CD4-positive, alpha-beta memory T cell (primary cell): ENCODE measurements at regions not wholly inside any gene's neighbourhood (a gene's known extent, or its start where the extent isn't known, plus 50 kb on each side); places are given as distances from the start of the nearest gene placed in this dataset.

Source experiments
- CTCF ChIA-PET: fragments of 350-600 bp; sonication (Branson Sonifier 250); formaldehyde crosslinking; loops from one replicate; lab custom pipeline; 2021; ENCODE audit warnings: inconsistent platforms; ENCODE audit not compliant: partially characterized antibody; lab: Charles Lee
- POLR2A ChIA-PET: fragments of 350-600 bp; sonication (Branson Sonifier 250); formaldehyde crosslinking; loops from one replicate; lab custom pipeline; 2021; ENCODE audit not compliant: partially characterized antibody; lab: Charles Lee
- DNase-seq, 5 donors: peaks; one replicate each; pipeline versions ENCODE4 v3.0.0 to v3.0.0-alpha.2; 2020 to 2022; ENCODE audit warnings: mixed read lengths in 1 of 5
- H3K27ac ChIP-seq: one replicate; pipeline ENCODE4 v1.7.0; 2013; ENCODE audit warnings: low read depth, low read length
- H3K27me3 ChIP-seq: 2 replicates; pipeline ENCODE4 v1.7.0; 2013; ENCODE audit warnings: mild to moderate bottlenecking, low read length, moderate library complexity; ENCODE audit not compliant: insufficient read depth
- H3K36me3 ChIP-seq: 2 replicates; pipeline ENCODE4 v1.7.0; 2013; ENCODE audit warnings: mild to moderate bottlenecking, low read length, moderate library complexity; ENCODE audit not compliant: insufficient read depth
- H3K4me1 ChIP-seq: 2 replicates; pipeline ENCODE4 v1.7.0; 2013; ENCODE audit warnings: mild to moderate bottlenecking, low read length, moderate library complexity; ENCODE audit not compliant: insufficient read depth
- H3K4me3 ChIP-seq, 2 donors: one replicate each; pipeline ENCODE4 v1.7.0; 2013; ENCODE audit warnings: low read length in 2 of 2, mild to moderate bottlenecking in 1 of 2
- H3K9me3 ChIP-seq, 2 donors: one replicate each; pipeline ENCODE4 v1.7.0; 2013; ENCODE audit warnings: low read length in 2 of 2, control low read depth in 1 of 2; ENCODE audit not compliant: control insufficient read depth in 1 of 2
- H3K27ac Mint-ChIP-seq, 7 donors: one replicate each; pipeline ENCODE4 v1.8.0; 2020 to 2021; ENCODE audit warnings: mixed read lengths in 7 of 7, mild to moderate bottlenecking in 6 of 7, inconsistent platforms in 3 of 7, moderate library complexity in 3 of 7
- H3K27me3 Mint-ChIP-seq, 2 donors: one replicate each; pipeline ENCODE4 v1.8.0; 2020 to 2021; ENCODE audit warnings: mixed read lengths in 2 of 2
- H3K36me3 Mint-ChIP-seq, 2 donors: one replicate each; pipeline ENCODE4 v1.8.0; 2020 to 2021; ENCODE audit warnings: mixed read lengths in 2 of 2, inconsistent platforms in 1 of 2, mild to moderate bottlenecking in 1 of 2
- H3K4me1 Mint-ChIP-seq, 4 donors: one replicate each; pipeline ENCODE4 v1.8.0; 2020 to 2021; ENCODE audit warnings: mixed read lengths in 4 of 4, mild to moderate bottlenecking in 1 of 4
- H3K4me3 Mint-ChIP-seq, 8 donors: one replicate each; pipeline ENCODE4 v1.8.0; 2020 to 2021; ENCODE audit warnings: mixed read lengths in 8 of 8, mild to moderate bottlenecking in 7 of 8, moderate library complexity in 6 of 8, inconsistent platforms in 3 of 8
- H3K9me3 Mint-ChIP-seq, 8 donors: one replicate each; pipeline ENCODE4 v1.8.0; 2020 to 2021; ENCODE audit warnings: mixed read lengths in 8 of 8, mild to moderate bottlenecking in 5 of 8, inconsistent platforms in 3 of 8, moderate library complexity in 1 of 8
- intact Hi-C: fragments of 100-400 bp; cut with micrococcal nuclease; formaldehyde crosslinking; loops from one replicate; pipeline ENCODE4 v1.15.1; 2023

GRCh38 chr1:29584362-29584761 is 348.0 kb downstream of the PTPRU start:
- Histone ChIP-seq H3K4me1 (no peaks in the 10 kb centered on the region), H3K36me3 (no peaks in the 10 kb centered on the region), H3K27ac (no peak overlapping the region), H3K9me3 (no peaks in the 10 kb centered on the region), H3K4me3 (no peak overlapping the region), H3K27me3 (no peaks in the 10 kb centered on the region)
- no peak overlapping the region for H3K27ac Mint-ChIP-seq
- peaks cover 0 to 6% (median 0%) of the 10 kb centered on the region in 8 donors for H3K9me3 Mint-ChIP-seq
- H3K36me3 Mint-ChIP-seq: no peaks in the 10 kb centered on the region
- H3K27me3 Mint-ChIP-seq: peaks cover 9 to 12% of the 10 kb centered on the region in 2 donors
- ChIA-PET CTCF (no interaction called here), POLR2A (no interaction called here)
- DNase-seq: no peak
- intact Hi-C loops: no loop called here
- no peak overlapping the region for H3K4me3 Mint-ChIP-seq
- H3K4me1 Mint-ChIP-seq: no peaks in the 10 kb centered on the region

- H3K4me1 Mint-ChIP-seq: no peaks in the 10 kb centered on the region
- intact Hi-C loops: no loop called here
These were observed 347.4 kb downstream of the PTPRU start for GRCh38 chr1:29583727-29584126.

GRCh38 chr1:29581256-29581655 is 344.9 kb downstream of the PTPRU start:
- ChIA-PET POLR2A (no interaction called here), CTCF (no interaction called here)
- Mint-ChIP-seq H3K9me3 (peaks cover 0 to 4% (median 0%) of the 10 kb centered on the region in 8 donors), H3K27me3 (peaks cover 4 to 7% of the 10 kb centered on the region in 2 donors), H3K36me3 (no peaks in the 10 kb centered on the region), H3K27ac (no peak overlapping the region), H3K4me3 (no peak overlapping the region), H3K4me1 (no peaks in the 10 kb centered on the region)
- Histone ChIP-seq H3K27ac (no peak overlapping the region), H3K4me3 (no peak overlapping the region), H3K36me3 (no peaks in the 10 kb centered on the region), H3K4me1 (no peaks in the 10 kb centered on the region), H3K9me3 (no peaks in the 10 kb centered on the region), H3K27me3 (no peaks in the 10 kb centered on the region)
- intact Hi-C loops: no loop called here
- DNase-seq: no peak

More at GRCh38 chr1:29583727-29584126, 347.4 kb downstream of the PTPRU start:
- H3K4me3 Mint-ChIP-seq: no peak overlapping the region
- Histone ChIP-seq H3K9me3 (no peaks in the 10 kb centered on the region), H3K4me1 (no peaks in the 10 kb centered on the region), H3K27ac (no peak overlapping the region), H3K27me3 (no peaks in the 10 kb centered on the region), H3K4me3 (no peak overlapping the region), H3K36me3 (no peaks in the 10 kb centered on the region)
- H3K9me3 Mint-ChIP-seq: peaks cover 0 to 6% (median 0%) of the 10 kb centered on the region in 8 donors
- ChIA-PET POLR2A (no interaction called here), CTCF (no interaction called here)
- no peak overlapping the region for H3K27ac Mint-ChIP-seq
- no peak for DNase-seq
- H3K36me3 Mint-ChIP-seq: no peaks in the 10 kb centered on the region
- H3K27me3 Mint-ChIP-seq: peaks cover 9 to 12% of the 10 kb centered on the region in 2 donors

GRCh38 chr1:29579821-29580425 is 343.6 kb downstream of the PTPRU start:
- no peak overlapping the region for H3K27ac Mint-ChIP-seq
- H3K27me3 Mint-ChIP-seq: peaks cover 4 to 7% of the 10 kb centered on the region in 2 donors
- H3K4me3 Mint-ChIP-seq: no peak overlapping the region
- no peak for DNase-seq
- no peaks in the 10 kb centered on the region for H3K36me3 ChIP-seq
- no peaks in the 10 kb centered on the region for H3K27me3 ChIP-seq
- no peaks in the 10 kb centered on the region for H3K36me3 Mint-ChIP-seq
- intact Hi-C loops: no loop called here
- peaks cover 0 to 2% (median 0%) of the 10 kb centered on the region in 8 donors for H3K9me3 Mint-ChIP-seq
- H3K4me1 ChIP-seq: no peaks in the 10 kb centered on the region
- ChIA-PET CTCF (no interaction called here), POLR2A (no interaction called here)
- no peak overlapping the region for H3K4me3 ChIP-seq
- H3K9me3 ChIP-seq: no peaks in the 10 kb centered on the region
- H3K27ac ChIP-seq: no peak overlapping the region
- no peaks in the 10 kb centered on the region for H3K4me1 Mint-ChIP-seq

GRCh38 chr1:29577512-29577911 is 341.2 kb downstream of the PTPRU start:
- Mint-ChIP-seq H3K27ac (no peak overlapping the region), H3K4me1 (no peaks in the 10 kb centered on the region), H3K27me3 (peaks cover 3 to 8% of the 10 kb centered on the region in 2 donors), H3K4me3 (no peak overlapping the region), H3K36me3 (no peaks in the 10 kb centered on the region), H3K9me3 (no peaks in the 10 kb centered on the region)
- Histone ChIP-seq H3K4me1 (no peaks in the 10 kb centered on the region), H3K9me3 (no peaks in the 10 kb centered on the region), H3K4me3 (no peak overlapping the region), H3K36me3 (no peaks in the 10 kb centered on the region), H3K27ac (no peak overlapping the region), H3K27me3 (no peaks in the 10 kb centered on the region)
- no peak for DNase-seq
- CTCF ChIA-PET: no interaction called here
- POLR2A ChIA-PET: no interaction called here
- intact Hi-C loops: no loop called here

GRCh38 chr1:29576510-29576909 is 340.2 kb downstream of the PTPRU start:
- Histone ChIP-seq H3K9me3 (no peaks in the 10 kb centered on the region), H3K4me3 (no peak overlapping the region), H3K4me1 (no peaks in the 10 kb centered on the region), H3K36me3 (no peaks in the 10 kb centered on the region), H3K27ac (no peak overlapping the region), H3K27me3 (no peaks in the 10 kb centered on the region)
- Mint-ChIP-seq H3K4me3 (no peak overlapping the region), H3K36me3 (no peaks in the 10 kb centered on the region), H3K4me1 (no peaks in the 10 kb centered on the region), H3K9me3 (no peaks in the 10 kb centered on the region), H3K27me3 (peaks cover 3 to 8% of the 10 kb centered on the region in 2 donors), H3K27ac (no peak overlapping the region)
- no peak for DNase-seq
- ChIA-PET POLR2A (no interaction called here), CTCF (no interaction called here)
- intact Hi-C loops: no loop called here

- H3K4me1 Mint-ChIP-seq: no peaks in the 10 kb centered on the region
- no peaks in the 10 kb centered on the region for H3K36me3 Mint-ChIP-seq
- no peak overlapping the region for H3K4me3 Mint-ChIP-seq
- H3K27ac ChIP-seq: no peak overlapping the region
- no peaks in the 10 kb centered on the region for H3K36me3 ChIP-seq
- ChIA-PET CTCF (no interaction called here), POLR2A (no interaction called here)
- no peaks in the 10 kb centered on the region for H3K9me3 Mint-ChIP-seq
- no peak for DNase-seq
- H3K4me1 ChIP-seq: no peaks in the 10 kb centered on the region
- H3K27me3 Mint-ChIP-seq: peaks cover 3 to 8% of the 10 kb centered on the region in 2 donors
- H3K9me3 ChIP-seq: no peaks in the 10 kb centered on the region
- no peak overlapping the region for H3K27ac Mint-ChIP-seq
- H3K4me3 ChIP-seq: no peak overlapping the region
- intact Hi-C loops: no loop called here
- no peaks in the 10 kb centered on the region for H3K27me3 ChIP-seq
These were observed 339.5 kb downstream of the PTPRU start for GRCh38 chr1:29575826-29576225.
